ENCODE measurements at regions not wholly inside any gene's neighbourhood (a gene's known extent, or its start where the extent isn't known, plus 50 kb on each side); places are given as distances from the start of the nearest gene placed in this dataset.

DNA sequence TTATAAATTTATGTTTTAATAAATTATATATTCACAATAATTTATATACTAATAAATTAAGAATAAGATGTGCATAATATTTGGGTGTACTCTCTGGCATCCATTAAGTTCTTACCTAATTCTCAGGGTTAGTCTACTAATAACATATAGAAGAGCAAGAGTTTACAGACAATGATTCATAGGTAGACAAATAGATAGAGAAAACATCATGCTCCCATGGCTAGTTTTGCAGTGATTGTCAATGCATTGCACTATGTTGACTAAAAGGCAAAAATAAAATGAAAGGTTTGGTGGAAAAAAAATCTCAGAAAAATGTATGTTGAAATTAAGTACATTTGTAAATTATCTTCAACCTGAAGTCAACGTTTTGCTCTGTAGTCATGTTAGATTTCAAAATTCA is 606.0 kb downstream of the KCTD8 start:
- intact Hi-C loops (cut with DNase I) = no loop called here
- ATAC-seq = no peak
- no peak for DNase-seq (ENCODE audit: low spot score)

DNA sequence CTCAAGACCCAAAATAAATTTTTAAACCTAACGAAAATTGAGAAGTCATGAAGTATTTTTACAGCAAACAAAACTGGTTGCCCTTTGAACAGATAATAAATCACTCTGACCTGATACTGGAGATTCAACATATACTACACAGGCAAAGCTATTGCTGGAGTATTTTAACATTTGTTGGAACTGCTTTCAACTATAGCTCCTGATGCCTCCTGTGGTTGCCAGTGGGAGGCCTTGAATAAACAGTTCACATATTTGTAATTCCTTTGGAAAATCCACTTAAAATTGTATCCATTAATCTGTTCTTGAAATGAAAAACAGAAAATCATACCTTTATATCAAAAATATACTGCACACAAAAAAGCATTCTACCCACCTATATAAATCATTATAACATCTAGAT is 605.1 kb downstream of the KCTD8 start:
- no peak for ATAC-seq
- no peak for DNase-seq (ENCODE audit: low spot score)
- intact Hi-C loops (cut with DNase I) = no loop called here

GRCh38 chr4:43846111-43846587 is 602.5 kb downstream of the KCTD8 start:
- no peak for DNase-seq (ENCODE audit: low spot score)
- intact Hi-C loops (cut with DNase I) = no loop called here
- ATAC-seq = no peak

- no peak for ATAC-seq
- intact Hi-C loops (cut with DNase I) = no loop called here
- DNase-seq (ENCODE audit: low spot score) = no peak
Measured at GRCh38 chr4:43853565-43854264, 594.9 kb downstream of the KCTD8 start.

DNA sequence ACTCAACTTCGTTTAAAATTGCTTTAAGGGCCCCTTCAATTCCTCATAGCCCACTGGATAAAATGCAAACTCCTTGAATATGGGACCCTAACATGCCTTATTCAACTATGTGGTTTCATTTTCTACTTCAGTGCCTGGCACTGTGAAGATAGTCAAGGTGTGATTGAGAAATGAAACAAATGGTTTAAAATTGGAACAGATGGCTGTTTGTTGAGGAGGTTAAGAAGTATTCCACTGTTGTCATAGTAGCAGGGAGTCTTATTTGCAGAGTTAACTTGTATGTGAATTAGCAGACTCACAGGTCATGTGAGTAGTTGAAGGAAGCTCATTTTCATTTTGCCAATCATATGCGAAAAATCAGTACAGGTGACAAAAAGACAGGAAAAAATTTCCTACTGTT is 593.3 kb downstream of the KCTD8 start:
- intact Hi-C loops (cut with DNase I) = no loop called here
- ATAC-seq (no peak), DNase-seq (ENCODE audit: low spot score) (no peak)

DNA sequence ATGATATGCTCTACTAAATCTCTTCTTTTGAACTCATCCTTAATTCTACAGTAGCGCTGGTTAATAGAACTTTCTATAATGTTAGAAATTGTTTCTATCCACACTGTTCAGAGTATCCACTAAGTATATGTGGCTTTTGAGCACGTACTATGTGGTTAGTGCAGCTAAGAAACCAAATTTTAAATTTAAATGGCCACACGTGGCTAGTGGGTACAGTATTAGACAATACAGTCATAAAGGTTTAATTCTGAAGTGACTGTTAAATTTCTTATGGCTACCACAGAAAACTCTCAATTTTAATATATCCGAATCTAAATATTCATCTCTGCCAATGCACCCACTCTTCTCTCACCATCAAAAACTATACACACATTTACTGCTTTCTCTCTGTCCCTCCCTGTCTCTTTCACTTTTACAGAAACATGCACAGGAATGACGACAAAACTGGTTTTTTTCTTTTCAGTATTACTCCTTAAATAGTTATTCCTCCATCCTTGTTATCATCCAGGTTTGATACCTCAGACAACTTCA is 583.9 kb downstream of the KCTD8 start:
- no peak for ATAC-seq
- intact Hi-C loops (cut with DNase I) = no loop called here

DNA sequence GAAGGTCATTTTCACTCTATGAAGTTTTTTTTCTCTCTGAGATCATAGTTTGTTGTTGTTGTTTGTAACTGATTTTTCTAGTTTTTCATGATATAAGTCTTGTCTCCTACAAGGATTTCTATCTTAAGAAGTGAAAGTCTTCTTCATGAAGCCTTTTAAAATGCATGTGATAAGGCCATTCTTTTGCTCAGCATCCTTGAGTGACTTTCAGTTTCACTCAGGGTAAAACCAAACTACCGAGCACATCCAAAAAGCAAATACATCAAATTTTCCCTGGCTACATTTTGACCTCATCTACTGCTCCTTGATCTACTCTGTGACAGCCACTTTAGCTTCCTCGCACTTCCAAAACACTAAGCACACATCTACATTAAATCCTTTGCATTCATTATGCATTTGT is 580.7 kb downstream of the KCTD8 start:
- intact Hi-C loops (cut with DNase I) = no loop called here
- DNase-seq (ENCODE audit: low spot score) (no peak), ATAC-seq (no peak)

More for the DNA sequence above, 583.9 kb downstream of the KCTD8 start:
- DNase-seq (ENCODE audit: low spot score) = no peak

DNA sequence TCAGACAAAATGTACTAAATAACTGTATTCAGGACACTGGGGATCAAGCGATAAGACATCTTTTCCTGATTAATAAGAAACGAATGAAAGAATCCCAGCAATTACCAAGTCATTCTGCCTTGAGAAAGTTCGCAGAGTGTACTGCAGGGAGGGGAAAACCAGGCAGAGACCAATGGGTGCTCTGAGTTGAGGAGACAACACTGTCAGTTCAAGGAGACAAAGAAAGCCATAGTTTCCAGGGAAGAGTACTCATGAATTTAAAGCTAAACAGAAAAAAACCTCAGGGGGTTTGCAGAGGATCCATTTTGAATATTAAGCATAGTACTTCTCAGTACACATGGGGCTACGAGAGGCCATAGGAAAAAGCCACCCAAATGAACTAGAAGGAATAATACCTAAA is 573.0 kb downstream of the KCTD8 start:
- intact Hi-C loops (cut with DNase I) = no loop called here
- ATAC-seq (no peak), DNase-seq (ENCODE audit: low spot score) (no peak)

- ATAC-seq (no peak), DNase-seq (ENCODE audit: low spot score) (no peak)
- intact Hi-C loops (cut with DNase I) = no loop called here
Measured at GRCh38 chr4:43882470-43882869, 566.1 kb downstream of the KCTD8 start.

- intact Hi-C loops (cut with DNase I) = no loop called here
- ATAC-seq = no peak
- DNase-seq (ENCODE audit: low spot score) = no peak
Measured at GRCh38 chr4:43886196-43886595, 562.4 kb downstream of the KCTD8 start.

DNA sequence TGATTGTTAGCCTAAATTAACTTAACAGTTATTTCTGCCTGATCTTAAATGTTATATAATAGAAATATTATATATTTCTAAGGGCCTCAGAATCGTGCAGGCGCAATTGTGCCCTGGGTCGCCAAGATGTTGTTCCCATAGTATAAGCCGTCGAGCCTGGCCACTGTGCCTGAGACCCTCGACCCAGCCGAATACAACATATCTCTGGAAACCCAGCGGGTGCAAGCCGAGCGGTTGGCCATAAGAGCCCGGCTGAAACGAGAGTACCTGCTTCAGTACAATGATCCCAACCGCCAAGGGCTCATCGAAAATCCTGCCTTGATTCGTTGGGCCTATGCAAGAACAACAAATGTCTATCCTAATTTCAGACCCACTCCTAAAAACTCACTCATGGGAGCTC is 549.8 kb downstream of the KCTD8 start:
- ATAC-seq (no peak), DNase-seq (ENCODE audit: low spot score) (no peak)
- intact Hi-C loops (cut with DNase I) = no loop called here

DNA sequence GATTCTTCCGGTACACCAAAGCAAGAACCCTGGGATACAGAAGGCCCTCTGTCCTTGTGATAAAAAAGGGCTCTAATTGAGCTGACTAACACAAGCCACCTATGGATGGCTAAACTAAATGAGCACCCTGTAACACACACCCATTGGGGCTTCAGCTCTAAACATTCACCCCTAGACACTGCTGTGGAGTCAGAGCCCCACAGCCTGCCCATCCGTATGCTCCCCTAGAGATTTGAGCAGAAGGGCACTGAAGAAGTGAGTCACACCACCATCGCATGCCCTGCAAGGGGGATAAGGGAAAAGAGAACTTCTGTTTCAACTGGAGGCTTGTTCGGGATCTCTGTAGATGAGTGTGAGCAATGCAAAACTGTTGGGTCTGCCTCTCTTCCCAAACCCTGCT is 545.2 kb downstream of the KCTD8 start:
- ATAC-seq = no peak
- intact Hi-C loops (cut with DNase I) = no loop called here
- no peak for DNase-seq (ENCODE audit: low spot score)

DNA sequence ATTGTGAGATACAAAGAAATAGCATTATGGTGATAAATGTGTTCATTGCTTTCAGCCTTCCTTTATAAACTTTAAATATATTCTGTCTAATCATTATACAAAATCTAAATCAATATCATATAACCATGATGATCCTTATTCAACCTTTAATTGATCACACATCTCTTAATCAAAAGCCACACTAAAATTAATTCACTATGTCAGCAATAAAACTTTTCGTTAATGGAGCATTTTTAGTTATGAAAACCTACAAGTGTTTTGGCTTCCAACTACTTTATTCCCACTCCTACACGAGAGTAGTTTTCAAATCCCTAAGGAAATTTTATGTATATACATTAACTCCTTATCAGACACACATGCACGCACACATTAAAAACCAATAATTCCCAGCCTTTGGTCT is 530.2 kb downstream of the KCTD8 start:
- intact Hi-C loops (cut with DNase I) = no loop called here
- ATAC-seq = no peak

GRCh38 chr4:43932448-43932847 is 516.2 kb downstream of the KCTD8 start:
- no peak for ATAC-seq
- intact Hi-C loops (cut with DNase I) = no loop called here
- DNase-seq (ENCODE audit: low spot score) = no peak

More for the DNA sequence above, 530.2 kb downstream of the KCTD8 start:
- no peak for DNase-seq (ENCODE audit: low spot score)

DNA sequence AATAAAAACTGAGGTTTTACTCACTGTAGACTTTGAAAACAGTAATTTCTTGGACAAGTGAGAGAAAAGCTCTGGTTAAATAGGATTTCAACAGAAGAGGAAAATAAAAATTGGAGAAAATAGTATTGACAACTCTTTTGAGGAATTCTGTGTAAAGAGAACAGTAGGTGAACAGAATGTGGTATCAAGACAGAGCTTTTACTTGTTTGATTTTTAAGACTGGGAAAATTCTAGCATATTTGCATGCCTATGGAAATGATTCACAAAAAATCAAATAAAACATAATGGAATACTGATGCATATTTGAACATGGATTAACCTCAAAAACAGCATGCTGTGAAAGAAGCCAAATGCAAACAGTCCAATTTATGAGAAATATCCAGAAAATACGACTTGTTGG is 504.6 kb downstream of the KCTD8 start:
- intact Hi-C loops (cut with DNase I) = no loop called here
- ATAC-seq (no peak), DNase-seq (ENCODE audit: low spot score) (no peak)

DNA sequence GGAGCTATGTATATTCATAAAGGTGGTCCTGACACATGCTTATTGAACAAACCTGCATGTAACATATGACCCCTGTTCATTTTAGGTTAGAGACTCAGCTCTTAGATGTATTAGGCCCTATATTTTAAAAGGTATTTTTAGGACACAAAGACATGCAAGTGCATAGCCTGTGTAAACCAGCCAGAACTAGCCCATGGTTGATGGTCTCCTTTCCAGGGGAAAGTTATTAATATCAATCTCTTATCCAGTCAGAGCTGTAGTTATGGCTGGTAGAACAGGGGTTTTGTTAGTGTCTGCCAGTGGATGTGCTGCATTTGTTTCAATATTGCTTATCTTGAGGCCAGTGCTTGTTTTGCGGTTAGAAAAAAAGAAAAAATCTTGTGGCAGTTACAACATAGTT is 488.6 kb downstream of the KCTD8 start:
- no peak for ATAC-seq
- intact Hi-C loops (cut with DNase I) = no loop called here
- no peak for DNase-seq (ENCODE audit: low spot score)

DNA sequence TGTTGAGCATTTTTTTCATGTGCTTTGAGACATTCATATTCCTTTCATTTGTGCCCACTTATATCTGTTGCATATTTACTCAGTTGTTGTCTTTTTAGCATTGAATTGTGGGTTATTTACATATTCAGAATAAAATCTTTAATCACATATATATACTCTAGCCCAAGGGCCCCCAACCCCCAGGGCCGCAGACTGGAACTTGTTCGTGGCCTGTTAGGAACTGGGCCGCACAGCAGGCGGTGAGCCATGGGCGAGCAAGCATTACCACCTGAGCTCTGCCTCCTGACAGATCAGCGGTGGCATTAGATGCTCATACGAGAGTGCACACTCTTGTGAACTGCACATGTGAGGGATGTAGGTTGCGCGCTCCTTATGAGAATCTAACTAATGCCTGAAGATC is 480.6 kb downstream of the KCTD8 start:
- intact Hi-C loops (cut with DNase I) = no loop called here
- DNase-seq (ENCODE audit: low spot score) (no peak), ATAC-seq (no peak)

- intact Hi-C loops (cut with DNase I) = no loop called here
- ATAC-seq = no peak
- DNase-seq (ENCODE audit: low spot score) = no peak
Measured at GRCh38 chr4:43983610-43984009, 465.0 kb downstream of the KCTD8 start.

GRCh38 chr4:43987331-43987944 is 461.2 kb downstream of the KCTD8 start:
- no peak for ATAC-seq
- no peak for DNase-seq (ENCODE audit: low spot score)
- intact Hi-C loops (cut with DNase I) = no loop called here

DNA sequence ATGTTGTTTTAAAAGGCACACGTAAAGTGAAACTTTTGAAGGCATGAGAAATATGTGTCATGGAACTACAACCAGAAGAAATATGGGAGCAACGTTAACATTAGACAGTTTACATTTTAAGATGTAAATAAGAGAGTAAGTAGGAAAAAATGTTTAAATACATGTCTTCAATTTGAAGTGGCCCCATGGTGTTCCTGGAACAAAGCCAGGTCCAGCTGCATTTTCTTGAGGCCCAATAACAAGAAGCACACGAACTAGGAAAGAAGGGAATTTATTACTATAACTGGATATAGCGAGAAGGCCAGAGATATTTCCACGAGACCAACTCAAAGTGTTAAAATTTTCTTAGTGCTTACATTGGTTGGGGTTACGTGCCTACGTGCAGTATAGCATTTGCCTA is 458.1 kb downstream of the KCTD8 start:
- intact Hi-C loops (cut with DNase I) = no loop called here
- DNase-seq (ENCODE audit: low spot score) = no peak
- ATAC-seq = no peak

GRCh38 chr4:43990963-43991362 is 457.6 kb downstream of the KCTD8 start:
- DNase-seq (ENCODE audit: low spot score) (no peak), ATAC-seq (no peak)
- intact Hi-C loops (cut with DNase I) = no loop called here
